Muscle layer of colon (tissue), 2 donors: ENCODE measurements at regions not wholly inside any gene's neighbourhood (a gene's known extent, or its start where the extent isn't known, plus 50 kb on each side); places are given as distances from the start of the nearest gene placed in this dataset.
"Not testable (repeated sequence)": the region's sequence is repeated elsewhere in the genome, so short reads cannot be mapped to it uniquely, and the experiment has no call there.

ENCODE experiments used
- H3K27ac ChIP-seq: one replicate; pipeline ENCODE4 v1.7.0; 2013; ENCODE audit warnings: low read depth, mild to moderate bottlenecking, low read length, moderate library complexity
- H3K27me3 ChIP-seq, 2 donors: one replicate each; pipeline ENCODE4 v1.7.0; 2013; ENCODE audit warnings: low read length in 2 of 2, mild to moderate bottlenecking in 2 of 2; ENCODE audit not compliant: insufficient read depth in 2 of 2, control insufficient read depth in 1 of 2
- H3K36me3 ChIP-seq: one replicate; pipeline ENCODE4 v1.7.0; 2013; ENCODE audit warnings: mild to moderate bottlenecking, low read length; ENCODE audit not compliant: insufficient read depth
- H3K4me1 ChIP-seq: one replicate; pipeline ENCODE4 v1.7.0; 2013; ENCODE audit warnings: mild to moderate bottlenecking, low read length; ENCODE audit not compliant: insufficient read depth
- H3K4me3 ChIP-seq, 2 donors: one replicate each; pipeline ENCODE4 v1.7.0; 2013; ENCODE audit warnings: low read length in 2 of 2, low read depth in 1 of 2, mild to moderate bottlenecking in 1 of 2, moderate library complexity in 1 of 2
- H3K9ac ChIP-seq: one replicate; pipeline ENCODE4 v1.7.0; 2013; ENCODE audit warnings: low read length
- H3K9me3 ChIP-seq: one replicate; pipeline ENCODE4 v1.7.0; 2013; ENCODE audit warnings: mild to moderate bottlenecking, low read length
- donor health status: abdominal sarcoma.
- donor health status: Adenocarcinoma of cecum.

DNA sequence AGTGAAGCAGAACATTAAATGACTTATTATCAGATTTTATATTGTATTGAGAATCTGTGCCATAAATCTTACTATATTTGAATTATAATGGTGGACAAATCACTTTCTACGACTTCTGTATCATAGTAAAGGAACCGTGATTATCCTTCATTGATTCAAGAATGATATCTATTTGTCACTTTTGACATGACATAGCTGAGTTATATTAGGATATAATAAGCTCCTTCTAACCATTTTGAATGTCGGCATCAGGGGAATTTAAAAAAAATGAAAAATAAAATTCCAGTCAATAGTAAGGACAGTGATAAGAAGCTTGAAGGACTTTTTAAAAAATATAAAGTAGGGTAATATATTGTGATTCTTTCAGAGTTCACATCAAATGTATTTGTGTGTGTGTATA, 338.9 kb upstream of the ACO1 start:
- Histone ChIP-seq H3K27ac (no peak overlapping the region), H3K9me3 (no peaks in the 10 kb centered on the region), H3K27me3 (no peaks in the 10 kb centered on the region), H3K4me3 (no peak overlapping the region), H3K4me1 (no peaks in the 10 kb centered on the region), H3K9ac (no peak overlapping the region), H3K36me3 (no peaks in the 10 kb centered on the region)

GRCh38 chr9:32067261-32067660, 317.2 kb upstream of the ACO1 start:
- Histone ChIP-seq H3K27ac (no peak overlapping the region), H3K4me3 (no peak overlapping the region), H3K27me3 (no peaks in the 10 kb centered on the region), H3K9ac (no peak overlapping the region), H3K36me3 (no peaks in the 10 kb centered on the region), H3K9me3 (no peaks in the 10 kb centered on the region), H3K4me1 (no peaks in the 10 kb centered on the region)

GRCh38 chr9:32069169-32069813, 315.2 kb upstream of the ACO1 start:
- H3K9ac ChIP-seq: no peak overlapping the region
- H3K27ac ChIP-seq: no peak overlapping the region
- H3K36me3 ChIP-seq: no peaks in the 10 kb centered on the region
- H3K9me3 ChIP-seq: no peaks in the 10 kb centered on the region
- no peak overlapping the region for H3K4me3 ChIP-seq
- no peaks in the 10 kb centered on the region for H3K4me1 ChIP-seq
- H3K27me3 ChIP-seq: no peaks in the 10 kb centered on the region

GRCh38 chr9:32069969-32070368, 314.5 kb upstream of the ACO1 start:
- Histone ChIP-seq H3K4me1 (no peaks in the 10 kb centered on the region), H3K27me3 (no peaks in the 10 kb centered on the region), H3K9ac (no peak overlapping the region), H3K27ac (no peak overlapping the region), H3K36me3 (no peaks in the 10 kb centered on the region), H3K4me3 (no peak overlapping the region), H3K9me3 (no peaks in the 10 kb centered on the region)

- no peak overlapping the region for H3K27ac ChIP-seq
- H3K9me3 ChIP-seq: no peaks in the 10 kb centered on the region
- H3K4me1 ChIP-seq: no peaks in the 10 kb centered on the region
Measured at GRCh38 chr9:32072570-32072969, 311.9 kb upstream of the ACO1 start.

DNA sequence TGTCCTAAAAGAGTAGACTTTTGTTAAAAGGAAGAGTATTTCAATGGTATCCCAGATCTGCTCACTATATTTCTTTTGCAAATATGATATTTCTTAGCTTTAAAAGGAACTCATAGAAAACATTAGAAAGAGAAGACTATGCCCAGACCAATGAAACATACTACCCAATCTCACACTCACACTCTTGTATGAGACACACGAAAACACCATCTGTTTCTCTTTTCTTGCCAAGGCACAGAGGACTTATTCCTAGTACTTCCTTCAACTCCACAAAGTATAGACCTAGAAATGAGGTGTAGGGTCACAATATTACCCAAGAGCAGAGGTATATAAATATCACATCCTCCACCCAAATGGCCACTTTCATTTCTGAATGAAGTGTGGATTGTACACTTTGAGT, 292.4 kb upstream of the ACO1 start:
- no peaks in the 10 kb centered on the region for H3K9me3 ChIP-seq
- no peaks in the 10 kb centered on the region for H3K36me3 ChIP-seq
- H3K4me1 ChIP-seq: no peaks in the 10 kb centered on the region
- no peak overlapping the region for H3K27ac ChIP-seq
- no peaks in the 10 kb centered on the region for H3K27me3 ChIP-seq
- H3K4me3 ChIP-seq: no peak overlapping the region
- no peak overlapping the region for H3K9ac ChIP-seq

More at GRCh38 chr9:32072570-32072969, 311.9 kb upstream of the ACO1 start:
- H3K36me3 ChIP-seq: no peaks in the 10 kb centered on the region
- H3K27me3 ChIP-seq: no peaks in the 10 kb centered on the region
- no peak overlapping the region for H3K4me3 ChIP-seq
- no peak overlapping the region for H3K9ac ChIP-seq

GRCh38 chr9:32117291-32117690, 267.2 kb upstream of the ACO1 start:
- Histone ChIP-seq H3K36me3 (no peaks in the 10 kb centered on the region), H3K4me1 (no peaks in the 10 kb centered on the region), H3K27ac (no peak overlapping the region), H3K9ac (no peak overlapping the region), H3K27me3 (no peaks in the 10 kb centered on the region), H3K9me3 (no peaks in the 10 kb centered on the region), H3K4me3 (no peak overlapping the region)

DNA sequence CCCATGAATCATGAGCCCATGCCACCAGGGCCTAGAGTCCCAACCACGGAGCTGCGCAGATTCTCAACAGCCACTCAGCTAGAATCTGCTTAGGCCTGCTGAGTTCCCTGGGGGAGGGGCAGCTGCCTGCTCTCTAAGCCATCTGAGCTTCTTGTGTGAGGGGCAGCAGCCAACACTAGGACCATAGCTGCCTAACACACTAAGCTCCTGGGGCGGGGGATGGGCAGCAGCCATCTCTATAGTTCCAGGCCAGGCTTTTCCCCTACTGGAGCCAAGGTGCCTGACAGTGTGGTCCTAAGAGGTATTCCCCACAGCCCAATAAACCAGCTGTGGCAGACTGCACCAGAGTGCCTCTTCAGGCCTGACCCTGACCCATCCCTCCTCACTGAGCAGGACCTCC, 255.9 kb upstream of the ACO1 start:
- Histone ChIP-seq H3K27ac (no peak overlapping the region), H3K9ac (no peak overlapping the region), H3K4me3 (no peak overlapping the region), H3K9me3 (no peaks in the 10 kb centered on the region), H3K36me3 (no peaks in the 10 kb centered on the region), H3K4me1 (no peaks in the 10 kb centered on the region), H3K27me3 (no peaks in the 10 kb centered on the region)

- H3K36me3 ChIP-seq, H3K4me3 ChIP-seq, H3K4me1 ChIP-seq, H3K27me3 ChIP-seq, H3K9me3 ChIP-seq, H3K9ac ChIP-seq, H3K27ac ChIP-seq: not testable (repeated sequence)
Measured at GRCh38 chr9:32130709-32131108, 253.7 kb upstream of the ACO1 start.

DNA sequence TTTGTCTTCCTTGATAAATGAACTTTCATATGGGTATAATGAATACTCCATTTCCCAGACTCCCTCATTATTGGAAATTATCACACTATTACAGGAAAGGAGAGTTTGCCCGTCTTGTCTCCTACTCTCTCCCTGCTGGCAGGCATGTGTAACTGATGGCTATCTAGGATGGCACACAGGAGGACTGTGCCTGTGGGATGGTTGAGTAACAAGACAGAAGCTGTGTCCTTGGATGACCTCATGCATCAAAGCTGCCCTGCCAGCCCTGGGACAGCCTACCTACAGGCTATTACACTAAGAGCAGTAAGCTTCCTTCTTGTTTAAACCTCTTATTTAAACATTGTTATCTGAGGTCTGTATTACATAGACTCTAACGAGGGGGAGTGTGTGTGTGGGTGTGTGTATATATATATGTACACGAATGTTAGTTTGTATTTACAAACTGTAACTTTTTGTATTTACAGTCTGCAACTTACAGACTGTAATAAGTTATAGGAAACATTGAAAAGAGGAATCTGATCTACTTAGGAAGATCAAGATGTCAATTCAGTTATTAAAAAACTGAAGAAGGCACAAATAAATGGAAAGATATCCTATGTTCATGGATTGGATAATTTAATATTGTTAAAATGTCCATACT, 247.6 kb upstream of the ACO1 start:
- H3K9ac ChIP-seq: no peak overlapping the region
- no peaks in the 10 kb centered on the region for H3K9me3 ChIP-seq
- no peaks in the 10 kb centered on the region for H3K4me1 ChIP-seq
- no peak overlapping the region for H3K4me3 ChIP-seq
- H3K27ac ChIP-seq: no peak overlapping the region
- H3K27me3 ChIP-seq: no peaks in the 10 kb centered on the region
- no peaks in the 10 kb centered on the region for H3K36me3 ChIP-seq

- H3K4me3 ChIP-seq: no peak overlapping the region
- no peaks in the 10 kb centered on the region for H3K36me3 ChIP-seq
- H3K9me3 ChIP-seq: no peaks in the 10 kb centered on the region
- H3K27me3 ChIP-seq: no peaks in the 10 kb centered on the region
- H3K27ac ChIP-seq: no peak overlapping the region
- no peaks in the 10 kb centered on the region for H3K4me1 ChIP-seq
- no peak overlapping the region for H3K9ac ChIP-seq
Measured at GRCh38 chr9:32142074-32142473, 242.4 kb upstream of the ACO1 start.

GRCh38 chr9:32148553-32148952, 235.9 kb upstream of the ACO1 start:
- not testable (repeated sequence) for H3K4me1 ChIP-seq, H3K27me3 ChIP-seq, H3K4me3 ChIP-seq, H3K27ac ChIP-seq, H3K36me3 ChIP-seq, H3K9ac ChIP-seq, H3K9me3 ChIP-seq
